ENCODE measurements at regions not wholly inside any gene's neighbourhood (a gene's known extent, or its start where the extent isn't known, plus 50 kb on each side); places are given as distances from the start of the nearest gene placed in this dataset.

DNA sequence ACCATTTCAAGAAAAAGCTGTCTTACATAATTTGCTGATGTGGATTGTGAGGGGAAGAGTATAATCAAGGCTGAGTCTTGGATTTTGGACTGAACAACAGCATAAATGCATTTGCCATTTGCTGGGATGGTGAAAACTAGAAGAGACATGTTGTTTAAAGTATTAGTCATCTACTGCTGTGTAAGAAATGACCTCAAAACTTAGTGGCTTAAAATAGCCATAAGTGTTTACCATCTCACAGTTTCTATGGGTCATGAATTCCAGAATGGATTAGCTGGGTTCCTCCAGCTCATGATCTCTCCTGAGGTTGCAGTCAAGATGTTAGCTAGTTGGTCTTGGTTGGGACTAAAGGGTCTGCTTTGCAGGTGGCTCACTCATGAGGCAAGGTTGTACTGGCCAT is 66.2 kb downstream of the SCN11A start:
- Histone ChIP-seq H3K4me3 (replicated peaks; ENCODE audit: insufficient read depth, low read length) (no peak overlapping the region), H3K27ac (replicated peaks) (no peak overlapping the region), H3K27me3 (ENCODE audit: insufficient read depth, poor library complexity, severe bottlenecking) (peaks cover 8% of the 10 kb centered on the region)
- TF ChIP-seq, protein P1, sequence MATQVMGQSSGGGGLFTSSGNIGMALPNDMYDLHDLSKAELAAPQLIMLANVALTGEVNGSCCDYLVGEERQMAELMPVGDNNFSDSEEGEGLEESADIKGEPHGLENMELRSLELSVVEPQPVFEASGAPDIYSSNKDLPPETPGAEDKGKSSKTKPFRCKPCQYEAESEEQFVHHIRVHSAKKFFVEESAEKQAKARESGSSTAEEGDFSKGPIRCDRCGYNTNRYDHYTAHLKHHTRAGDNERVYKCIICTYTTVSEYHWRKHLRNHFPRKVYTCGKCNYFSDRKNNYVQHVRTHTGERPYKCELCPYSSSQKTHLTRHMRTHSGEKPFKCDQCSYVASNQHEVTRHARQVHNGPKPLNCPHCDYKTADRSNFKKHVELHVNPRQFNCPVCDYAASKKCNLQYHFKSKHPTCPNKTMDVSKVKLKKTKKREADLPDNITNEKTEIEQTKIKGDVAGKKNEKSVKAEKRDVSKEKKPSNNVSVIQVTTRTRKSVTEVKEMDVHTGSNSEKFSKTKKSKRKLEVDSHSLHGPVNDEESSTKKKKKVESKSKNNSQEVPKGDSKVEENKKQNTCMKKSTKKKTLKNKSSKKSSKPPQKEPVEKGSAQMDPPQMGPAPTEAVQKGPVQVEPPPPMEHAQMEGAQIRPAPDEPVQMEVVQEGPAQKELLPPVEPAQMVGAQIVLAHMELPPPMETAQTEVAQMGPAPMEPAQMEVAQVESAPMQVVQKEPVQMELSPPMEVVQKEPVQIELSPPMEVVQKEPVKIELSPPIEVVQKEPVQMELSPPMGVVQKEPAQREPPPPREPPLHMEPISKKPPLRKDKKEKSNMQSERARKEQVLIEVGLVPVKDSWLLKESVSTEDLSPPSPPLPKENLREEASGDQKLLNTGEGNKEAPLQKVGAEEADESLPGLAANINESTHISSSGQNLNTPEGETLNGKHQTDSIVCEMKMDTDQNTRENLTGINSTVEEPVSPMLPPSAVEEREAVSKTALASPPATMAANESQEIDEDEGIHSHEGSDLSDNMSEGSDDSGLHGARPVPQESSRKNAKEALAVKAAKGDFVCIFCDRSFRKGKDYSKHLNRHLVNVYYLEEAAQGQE (IDR thresholded peaks at IDR 0.05; ENCODE audit: insufficient replicate concordance, low read depth): no peak
- no peak for TF ChIP-seq CTCF (IDR thresholded peaks at IDR 0.05; ENCODE audit: insufficient read depth, low read length)
- no peak for TF ChIP-seq POLR2AphosphoS5 (IDR thresholded peaks at IDR 0.05; ENCODE audit: low read depth)
- no peak for TF ChIP-seq SPI1 (IDR thresholded peaks at IDR 0.05; ENCODE audit: borderline replicate concordance, low read depth)
- TF ChIP-seq GABPA (IDR thresholded peaks at IDR 0.05; ENCODE audit: low read depth): no peak
- no peak for DNase-seq (ENCODE audit: low read depth in 1 of 2, low spot score in 1 of 2)

GRCh38 chr3:38984731-38985130 is 67.0 kb downstream of the SCN11A start:
- TF ChIP-seq, protein P1 (IDR thresholded peaks at IDR 0.05; ENCODE audit: insufficient replicate concordance, low read depth): no peak
- TF ChIP-seq CTCF (IDR thresholded peaks at IDR 0.05; ENCODE audit: insufficient read depth, low read length) (no peak), GABPA (IDR thresholded peaks at IDR 0.05; ENCODE audit: low read depth) (no peak), POLR2AphosphoS5 (IDR thresholded peaks at IDR 0.05; ENCODE audit: low read depth) (no peak)
- peaks cover 8% of the 10 kb centered on the region for H3K27me3 ChIP-seq (ENCODE audit: insufficient read depth, poor library complexity, severe bottlenecking)
- DNase-seq (ENCODE audit: low read depth in 1 of 2, low spot score in 1 of 2): no peak
- no peak overlapping the region for H3K27ac ChIP-seq (replicated peaks)
- H3K4me3 ChIP-seq (replicated peaks; ENCODE audit: insufficient read depth, low read length): no peak overlapping the region

- no peak for DNase-seq (ENCODE audit: low read depth in 1 of 2, low spot score in 1 of 2)
- no peak for TF ChIP-seq CTCF (IDR thresholded peaks at IDR 0.05; ENCODE audit: insufficient read depth, low read length)
- no peak for TF ChIP-seq POLR2AphosphoS5 (IDR thresholded peaks at IDR 0.05; ENCODE audit: low read depth)
- TF ChIP-seq GABPA (IDR thresholded peaks at IDR 0.05; ENCODE audit: low read depth): no peak
- TF ChIP-seq, protein P1 (IDR thresholded peaks at IDR 0.05; ENCODE audit: insufficient replicate concordance, low read depth): no peak
- no peak for TF ChIP-seq SPI1 (IDR thresholded peaks at IDR 0.05; ENCODE audit: borderline replicate concordance, low read depth)
Observed at GRCh38 chr3:38984110-38984509, 67.6 kb downstream of the SCN11A start.

More at GRCh38 chr3:38984110-38984509, 67.6 kb downstream of the SCN11A start:
- Histone ChIP-seq H3K4me3 (replicated peaks; ENCODE audit: insufficient read depth, low read length) (no peak overlapping the region), H3K27me3 (ENCODE audit: insufficient read depth, poor library complexity, severe bottlenecking) (peaks cover 8% of the 10 kb centered on the region), H3K27ac (replicated peaks) (no peak overlapping the region)
